Effector memory CD8-positive, alpha-beta T cell (primary cell): ENCODE measurements at regions not wholly inside any gene's neighbourhood (a gene's known extent, or its start where the extent isn't known, plus 50 kb on each side); places are given as distances from the start of the nearest gene placed in this dataset.
"Not testable (repeated sequence)": the region's sequence is repeated elsewhere in the genome, so short reads cannot be mapped to it uniquely, and the experiment has no call there.

Source experiments
- ATAC-seq: fragments of 150-1000 bp; cut with Tn5 transposase; replicated peaks from 2 replicates; pipeline ENCODE4 v1.10.0; 2021; ENCODE audit warnings: mild to moderate bottlenecking, moderate library complexity
- DNase-seq, 3 experiments: peaks; one replicate each; pipeline ENCODE4 v3.0.0; 2021
- H3K27ac Mint-ChIP-seq, 2 donors: one replicate each; pipeline ENCODE4 v1.8.0; 2022; ENCODE audit warnings: mild to moderate bottlenecking in 2 of 2, mixed read lengths in 2 of 2, moderate library complexity in 2 of 2
- H3K27me3 Mint-ChIP-seq, 2 donors: one replicate each; pipeline ENCODE4 v1.8.0; 2022; ENCODE audit warnings: mixed read lengths in 2 of 2
- H3K36me3 Mint-ChIP-seq: one replicate; pipeline ENCODE4 v1.8.0; 2022; ENCODE audit warnings: mild to moderate bottlenecking, moderate library complexity, mixed read lengths; ENCODE audit not compliant: insufficient read depth
- H3K4me1 Mint-ChIP-seq, 2 donors: one replicate each; pipeline ENCODE4 v1.8.0; 2022; ENCODE audit warnings: low read depth in 2 of 2, mixed read lengths in 2 of 2
- H3K4me3 Mint-ChIP-seq, 2 donors: one replicate each; pipeline ENCODE4 v1.8.0; 2022; ENCODE audit warnings: mild to moderate bottlenecking in 2 of 2, mixed read lengths in 2 of 2, moderate library complexity in 2 of 2
- H3K9me3 Mint-ChIP-seq, 2 donors: one replicate each; pipeline ENCODE4 v1.8.0; 2022; ENCODE audit warnings: mixed read lengths in 2 of 2

DNA sequence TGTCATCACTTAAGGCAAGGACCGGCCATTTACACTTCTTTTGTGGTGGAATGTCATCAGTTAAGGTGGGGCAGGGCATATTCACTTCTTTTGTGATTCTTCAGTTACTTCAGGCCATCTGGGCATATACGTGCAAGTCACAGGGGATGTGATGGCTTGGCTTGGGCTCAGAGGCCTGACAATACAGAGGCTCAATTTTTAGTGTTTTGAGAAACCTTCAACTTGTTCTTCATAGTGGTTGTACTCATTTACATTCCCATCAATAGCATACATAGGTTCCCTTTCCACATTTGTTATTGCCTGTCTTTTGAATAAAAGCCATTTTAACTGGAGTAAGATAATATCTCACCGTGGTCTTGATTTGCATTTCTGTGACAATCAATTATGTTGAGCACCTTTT is 366.8 kb upstream of the KIF2B start:
- H3K9me3 Mint-ChIP-seq: peaks cover 13 to 29% of the 10 kb centered on the region in 2 donors
- H3K36me3 Mint-ChIP-seq, ATAC-seq, DNase-seq, H3K27me3 Mint-ChIP-seq, H3K4me3 Mint-ChIP-seq, H3K27ac Mint-ChIP-seq, H3K4me1 Mint-ChIP-seq: not testable (repeated sequence)

DNA sequence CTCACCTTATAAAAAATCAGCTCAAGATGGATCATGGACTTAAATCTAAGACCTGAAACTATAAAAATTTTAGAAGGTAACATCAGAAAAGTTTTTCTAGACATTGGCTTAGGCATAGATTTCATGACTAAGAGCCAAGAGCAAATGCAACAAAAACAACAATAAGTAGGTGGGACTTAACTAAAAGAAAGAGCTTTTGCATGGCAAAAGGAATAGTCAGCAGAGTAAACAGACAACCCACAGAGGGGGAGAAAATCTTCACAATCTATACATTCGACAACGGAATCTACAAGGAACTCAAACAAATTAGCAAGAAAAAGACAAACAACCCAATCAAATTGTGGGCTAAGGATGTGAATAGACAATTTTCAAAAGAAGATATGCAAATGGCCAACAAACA is 368.4 kb upstream of the KIF2B start:
- Mint-ChIP-seq H3K4me1 (no peaks in the 10 kb centered on the region), H3K27me3 (no peaks in the 10 kb centered on the region), H3K27ac (no peak overlapping the region), H3K36me3 (no peaks in the 10 kb centered on the region), H3K4me3 (no peak overlapping the region), H3K9me3 (peaks cover 14 to 26% of the 10 kb centered on the region in 2 donors)
- no peak for DNase-seq
- no peak for ATAC-seq

DNA sequence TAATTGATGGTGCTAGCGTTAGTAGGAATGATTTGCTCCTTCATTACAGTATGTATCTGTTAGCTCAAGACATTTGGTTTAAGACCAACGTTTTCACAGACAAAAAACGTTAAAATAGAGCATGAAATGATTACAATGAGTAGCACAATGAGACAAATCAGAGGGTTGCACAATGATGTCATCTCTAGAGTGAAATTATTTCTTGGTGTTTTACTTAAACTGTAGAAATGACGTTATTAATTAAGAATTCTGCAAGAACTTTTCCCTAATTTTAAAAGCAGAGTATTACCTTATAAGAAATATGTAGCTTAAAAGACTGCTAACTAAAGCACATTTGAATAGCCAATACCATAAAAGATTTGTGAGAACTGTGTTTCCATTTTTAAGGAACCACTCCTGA is 373.4 kb upstream of the KIF2B start:
- Mint-ChIP-seq H3K27ac (no peak overlapping the region), H3K27me3 (no peaks in the 10 kb centered on the region), H3K4me3 (no peak overlapping the region), H3K36me3 (no peaks in the 10 kb centered on the region), H3K9me3 (peaks cover 7 to 16% of the 10 kb centered on the region in 2 donors), H3K4me1 (no peaks in the 10 kb centered on the region)
- no peak for DNase-seq
- ATAC-seq: no peak

DNA sequence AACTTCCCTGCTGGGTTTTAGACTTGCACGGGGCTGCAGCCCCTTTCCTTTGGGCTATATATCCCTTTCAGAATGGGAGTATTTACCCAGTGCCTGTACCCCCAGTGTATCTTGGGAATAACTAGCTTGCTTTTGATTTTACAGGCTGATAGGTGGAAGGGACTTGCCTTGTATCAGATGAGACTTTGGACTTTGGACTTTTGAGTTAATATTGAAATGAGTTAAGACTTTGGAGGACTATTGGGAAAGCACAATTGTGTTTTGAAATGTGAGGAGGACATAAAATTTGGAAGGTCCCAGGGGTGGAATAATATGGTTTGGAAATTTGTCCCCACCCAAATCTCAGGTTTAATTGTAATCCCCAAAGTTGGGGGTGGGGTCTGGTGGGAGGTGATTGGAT is 393.8 kb upstream of the KIF2B start:
- Mint-ChIP-seq H3K36me3 (no peaks in the 10 kb centered on the region), H3K27me3 (no peaks in the 10 kb centered on the region), H3K27ac (no peak overlapping the region), H3K4me1 (no peaks in the 10 kb centered on the region), H3K9me3 (peaks cover 5 to 27% of the 10 kb centered on the region in 2 donors), H3K4me3 (no peak overlapping the region)
- DNase-seq (no peak), ATAC-seq (no peak)

DNA sequence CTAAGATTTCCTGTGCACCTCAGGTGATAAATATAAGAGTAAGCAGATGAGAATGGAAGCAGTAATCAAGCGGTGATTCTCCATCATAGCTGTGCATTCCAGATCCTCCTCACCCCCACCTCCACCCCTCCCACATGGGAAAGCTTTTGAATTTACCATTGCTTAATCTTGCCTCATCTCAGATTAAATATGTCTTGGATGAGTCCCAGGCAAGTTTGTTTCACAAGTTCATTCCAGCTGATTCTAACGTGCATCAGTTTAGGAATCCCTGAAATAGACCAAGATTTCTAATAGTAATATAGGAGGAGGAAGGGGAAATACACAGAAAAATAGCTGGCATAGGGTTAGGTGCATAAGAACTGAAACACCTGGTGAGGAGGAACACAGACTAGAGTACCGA is 396.2 kb upstream of the KIF2B start:
- Mint-ChIP-seq H3K4me3 (no peak overlapping the region), H3K36me3 (no peaks in the 10 kb centered on the region), H3K27ac (no peak overlapping the region), H3K27me3 (no peaks in the 10 kb centered on the region), H3K9me3 (peaks cover 9 to 34% of the 10 kb centered on the region in 2 donors), H3K4me1 (no peaks in the 10 kb centered on the region)
- DNase-seq: no peak
- ATAC-seq: no peak

DNA sequence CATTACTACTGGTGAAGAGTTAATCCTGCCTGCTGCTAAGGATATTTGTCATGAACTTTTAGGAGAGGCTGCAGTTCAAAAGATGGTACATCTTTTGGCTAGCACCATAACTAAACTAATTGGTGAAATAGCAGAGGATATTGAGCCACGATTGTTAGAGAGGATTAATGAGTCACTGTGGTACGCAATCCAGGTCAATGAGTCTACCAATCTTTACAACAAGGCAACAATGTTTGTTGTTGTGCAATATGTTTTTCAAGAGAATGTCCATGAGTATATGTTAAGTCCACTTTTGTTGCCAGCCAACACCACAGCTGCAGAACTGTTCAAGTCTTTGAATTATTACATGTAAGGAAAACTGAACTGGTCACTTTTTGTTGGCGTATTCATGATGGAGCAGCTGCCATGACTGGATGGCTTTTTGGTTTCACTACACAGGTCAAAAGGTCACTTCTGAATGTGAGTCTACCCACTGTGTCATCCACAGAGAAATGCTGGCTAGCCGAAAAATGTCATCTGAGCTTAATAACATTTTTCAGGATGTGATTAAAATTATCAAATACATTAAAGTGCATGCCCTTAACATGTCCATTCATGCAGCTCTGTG is 402.6 kb upstream of the KIF2B start:
- H3K4me1 Mint-ChIP-seq: no peaks in the 10 kb centered on the region
- H3K27me3 Mint-ChIP-seq: no peaks in the 10 kb centered on the region
- peaks cover 4 to 19% of the 10 kb centered on the region in 2 donors for H3K9me3 Mint-ChIP-seq
- no peak for DNase-seq
- no peak for ATAC-seq
- no peaks in the 10 kb centered on the region for H3K36me3 Mint-ChIP-seq
- no peak overlapping the region for H3K27ac Mint-ChIP-seq
- no peak overlapping the region for H3K4me3 Mint-ChIP-seq

DNA sequence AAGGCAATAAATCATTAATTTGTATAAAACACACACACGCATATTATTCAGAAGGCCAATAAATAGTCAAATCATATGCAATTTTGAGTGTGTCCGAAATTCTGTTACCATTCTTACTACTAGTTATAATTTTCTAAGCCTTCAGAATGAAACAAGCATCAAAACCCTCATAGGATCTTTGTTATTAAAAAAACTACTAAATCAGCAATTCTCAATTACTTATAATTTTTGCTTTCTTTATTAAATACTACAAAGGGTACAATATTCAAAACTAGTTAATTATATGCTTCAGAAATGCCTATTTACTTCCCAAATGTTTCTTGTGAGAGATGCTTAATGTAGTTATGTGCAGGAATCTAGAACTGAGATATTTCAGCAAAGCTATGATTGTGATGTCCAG is 413.1 kb upstream of the KIF2B start:
- Mint-ChIP-seq H3K9me3 (peaks cover 7 to 8% of the 10 kb centered on the region in 2 donors), H3K27me3 (no peaks in the 10 kb centered on the region), H3K36me3 (no peaks in the 10 kb centered on the region), H3K4me3 (no peak overlapping the region), H3K27ac (no peak overlapping the region), H3K4me1 (no peaks in the 10 kb centered on the region)
- DNase-seq (no peak), ATAC-seq (no peak)

DNA sequence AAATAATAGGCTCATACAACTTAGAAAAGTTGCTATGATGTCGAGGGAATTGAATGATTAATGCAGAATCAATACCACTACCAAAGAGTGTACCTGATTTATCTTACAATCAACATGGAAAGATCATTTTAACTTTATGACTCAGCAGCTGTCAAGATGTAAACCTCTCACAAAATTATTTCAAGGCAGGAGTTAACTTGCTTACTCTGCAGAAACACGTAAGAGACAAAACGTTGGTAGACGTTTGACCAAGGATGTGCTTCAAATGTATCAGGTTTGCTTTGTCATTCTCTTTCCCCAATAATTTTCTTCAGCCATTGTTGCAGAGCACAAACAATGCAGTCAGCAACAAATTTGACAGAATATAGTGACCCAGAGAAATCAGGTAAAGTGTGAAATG is 415.8 kb upstream of the KIF2B start:
- no peaks in the 10 kb centered on the region for H3K4me1 Mint-ChIP-seq
- no peaks in the 10 kb centered on the region for H3K27me3 Mint-ChIP-seq
- H3K36me3 Mint-ChIP-seq: no peaks in the 10 kb centered on the region
- H3K4me3 Mint-ChIP-seq: no peak overlapping the region
- no peak overlapping the region for H3K27ac Mint-ChIP-seq
- ATAC-seq (no peak), DNase-seq (no peak)
- peaks cover 8 to 16% of the 10 kb centered on the region in 2 donors for H3K9me3 Mint-ChIP-seq

DNA sequence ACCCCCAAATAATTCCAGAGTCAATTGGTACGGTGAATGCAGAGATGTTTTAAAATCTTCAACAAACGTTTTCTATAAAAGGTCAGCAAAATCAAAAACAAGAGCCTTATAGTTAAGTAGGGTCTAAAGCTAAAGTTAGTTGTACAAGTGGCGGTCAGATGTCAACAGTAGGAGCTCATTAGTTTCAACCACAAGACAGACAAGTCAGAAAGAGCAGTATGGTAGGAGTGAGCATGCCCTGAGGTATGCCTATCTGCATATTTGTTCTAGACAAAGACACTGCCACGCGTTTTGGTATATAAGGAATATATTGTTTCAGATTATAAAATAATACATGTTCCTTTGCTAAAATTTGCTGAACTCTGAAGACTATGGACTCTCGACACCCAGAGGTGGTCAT is 431.5 kb upstream of the KIF2B start:
- Mint-ChIP-seq H3K4me3 (no peak overlapping the region), H3K4me1 (no peaks in the 10 kb centered on the region), H3K36me3 (no peaks in the 10 kb centered on the region), H3K27me3 (no peaks in the 10 kb centered on the region), H3K9me3 (peaks cover 10 to 16% of the 10 kb centered on the region in 2 donors), H3K27ac (no peak overlapping the region)
- DNase-seq (no peak), ATAC-seq (no peak)

DNA sequence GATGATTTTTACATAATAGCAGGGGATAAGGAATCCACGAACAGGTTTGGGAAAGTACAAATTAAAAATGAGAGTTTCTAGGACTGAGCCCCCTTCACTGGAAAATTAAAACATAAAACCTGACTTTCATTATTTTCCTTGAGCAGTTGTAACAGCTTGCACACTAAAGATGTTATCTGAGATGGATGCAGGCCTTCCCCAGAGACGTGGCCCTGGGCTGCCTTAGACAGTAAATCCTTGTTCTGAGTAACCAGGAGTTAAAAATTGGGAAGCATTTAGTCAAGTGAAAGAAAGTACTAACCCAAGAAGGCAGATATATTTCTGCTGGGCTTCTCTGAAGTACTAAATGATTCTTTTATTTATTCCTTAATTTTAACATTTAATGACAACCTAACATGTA is 432.2 kb upstream of the KIF2B start:
- no peak for ATAC-seq
- no peaks in the 10 kb centered on the region for H3K4me1 Mint-ChIP-seq
- H3K4me3 Mint-ChIP-seq: no peak overlapping the region

DNA sequence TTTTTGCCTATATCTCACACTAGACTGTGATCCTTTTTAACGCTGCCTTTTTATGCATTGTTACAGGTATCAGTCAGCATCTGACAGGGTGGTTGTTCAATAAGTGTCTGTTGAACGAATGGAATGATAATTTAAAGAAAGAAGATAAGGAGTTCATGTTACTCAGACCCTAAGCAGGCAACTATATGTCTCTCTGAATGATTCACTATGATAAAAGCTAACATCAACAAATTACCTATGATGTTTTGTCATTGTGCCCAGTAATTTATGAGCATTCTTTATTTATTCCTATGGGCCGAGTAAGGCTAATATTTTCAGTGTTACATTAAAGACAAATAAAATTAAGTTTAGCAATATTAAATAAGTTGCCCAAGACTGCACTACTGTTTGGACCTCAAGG is 435.0 kb upstream of the KIF2B start:
- Mint-ChIP-seq H3K36me3 (no peaks in the 10 kb centered on the region), H3K9me3 (peaks cover 7 to 16% of the 10 kb centered on the region in 2 donors), H3K4me1 (no peaks in the 10 kb centered on the region), H3K27ac (no peak overlapping the region), H3K27me3 (no peaks in the 10 kb centered on the region), H3K4me3 (no peak overlapping the region)
- DNase-seq: no peak
- ATAC-seq: no peak

More for the DNA sequence above, 432.2 kb upstream of the KIF2B start:
- Mint-ChIP-seq H3K27me3 (no peaks in the 10 kb centered on the region), H3K9me3 (peaks cover 8 to 16% of the 10 kb centered on the region in 2 donors), H3K36me3 (no peaks in the 10 kb centered on the region), H3K27ac (no peak overlapping the region)
- no peak for DNase-seq

DNA sequence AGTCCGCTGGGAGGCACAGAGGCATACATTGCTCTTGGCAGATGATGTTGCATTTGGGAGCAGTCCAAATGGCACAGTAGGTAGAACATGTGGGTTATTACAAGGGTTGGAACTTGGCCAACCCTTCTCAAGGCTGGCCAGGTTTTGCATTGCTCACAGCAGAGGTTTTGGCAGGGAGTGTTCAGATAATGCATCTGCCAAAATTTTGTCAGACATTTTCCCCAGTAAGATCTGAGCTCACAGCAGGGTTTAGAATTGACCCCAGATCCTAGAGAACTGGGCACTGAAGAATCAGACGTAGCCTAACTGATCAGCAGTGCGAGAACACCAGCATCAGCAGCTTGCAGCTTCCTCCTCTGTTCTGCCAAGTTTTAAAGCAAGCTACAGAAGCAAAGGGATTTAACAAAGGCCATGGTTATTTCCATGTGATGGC is 468.8 kb upstream of the KIF2B start:
- H3K36me3 Mint-ChIP-seq: no peaks in the 10 kb centered on the region
- DNase-seq (no peak), ATAC-seq (no peak)
- H3K9me3 Mint-ChIP-seq: peaks cover 16% of the 10 kb centered on the region in 2 donors
- H3K27me3 Mint-ChIP-seq: no peaks in the 10 kb centered on the region
- H3K27ac Mint-ChIP-seq: no peak overlapping the region
- H3K4me1 Mint-ChIP-seq: no peaks in the 10 kb centered on the region
- H3K4me3 Mint-ChIP-seq: no peak overlapping the region

DNA sequence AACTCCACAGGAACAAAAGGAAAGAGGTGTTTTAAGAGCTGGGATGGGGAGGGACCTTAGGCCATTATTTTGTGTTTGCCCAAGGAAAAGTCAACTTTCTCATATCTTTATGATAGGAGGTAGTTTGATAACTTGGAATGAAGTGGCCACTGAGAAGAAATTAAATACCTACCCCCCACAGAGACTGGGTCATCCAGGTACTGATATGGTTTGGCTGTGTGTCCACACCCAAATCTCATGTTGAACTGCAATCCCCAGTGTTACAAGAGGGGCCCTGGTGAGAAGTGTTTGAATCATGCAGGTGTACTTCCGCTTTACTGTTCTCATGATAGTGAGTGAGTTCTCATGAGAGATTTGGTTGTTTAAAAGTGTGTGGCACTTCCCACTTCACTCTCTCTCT is 477.9 kb upstream of the KIF2B start:
- H3K9me3 Mint-ChIP-seq: peaks cover 6 to 19% of the 10 kb centered on the region in 2 donors
- H3K4me3 Mint-ChIP-seq: no peak overlapping the region
- DNase-seq (no peak), ATAC-seq (no peak)
- H3K36me3 Mint-ChIP-seq: no peaks in the 10 kb centered on the region
- H3K4me1 Mint-ChIP-seq: no peaks in the 10 kb centered on the region
- H3K27me3 Mint-ChIP-seq: no peaks in the 10 kb centered on the region
- no peak overlapping the region for H3K27ac Mint-ChIP-seq

DNA sequence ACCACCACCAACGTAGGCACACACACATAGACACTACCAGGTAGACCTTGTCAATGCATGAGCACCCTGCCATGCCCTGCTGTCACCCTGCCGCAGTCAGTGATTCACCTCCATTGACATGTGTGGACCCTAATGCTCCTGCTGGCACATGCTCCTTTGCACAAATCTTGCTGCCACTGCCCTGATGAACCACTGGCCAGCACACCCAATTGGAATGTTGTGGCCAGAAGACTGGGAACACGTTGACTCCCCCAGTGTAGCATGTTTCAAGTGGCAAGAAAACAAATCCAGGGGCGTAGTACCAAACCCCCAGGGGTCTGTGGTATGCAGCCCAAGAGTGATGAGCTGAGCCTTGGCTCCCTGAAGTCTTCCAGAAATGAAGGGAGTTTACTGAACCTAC is 486.4 kb upstream of the KIF2B start:
- no peak overlapping the region for H3K4me3 Mint-ChIP-seq
- H3K9me3 Mint-ChIP-seq: peaks cover 6 to 15% of the 10 kb centered on the region in 2 donors
- peaks cover 3% of the 10 kb centered on the region for H3K36me3 Mint-ChIP-seq
- no peaks in the 10 kb centered on the region for H3K27me3 Mint-ChIP-seq
- DNase-seq: no peak
- no peak overlapping the region for H3K27ac Mint-ChIP-seq
- no peak for ATAC-seq
- H3K4me1 Mint-ChIP-seq: no peaks in the 10 kb centered on the region

DNA sequence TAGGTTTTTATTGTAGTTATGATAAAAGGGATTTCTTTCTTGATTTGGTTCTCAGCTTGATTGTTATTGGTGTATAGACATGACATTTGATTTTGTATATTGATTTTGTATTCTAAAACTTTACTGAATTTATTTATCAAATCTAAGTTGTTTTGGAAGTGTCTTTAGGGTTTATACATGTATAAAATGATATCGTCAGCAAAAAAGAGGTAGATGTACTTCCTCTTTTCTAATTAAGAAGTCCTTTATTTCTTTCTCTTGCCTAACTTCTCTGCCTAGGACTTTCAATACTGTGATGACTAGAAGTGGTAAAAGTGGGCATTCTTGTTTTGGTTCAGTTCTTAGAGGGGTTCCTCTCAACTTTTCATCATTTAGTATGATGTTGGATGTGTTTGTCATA is 487.3 kb upstream of the KIF2B start:
- Mint-ChIP-seq H3K27me3 (no peaks in the 10 kb centered on the region), H3K4me3 (no peak overlapping the region), H3K27ac (no peak overlapping the region), H3K4me1 (no peaks in the 10 kb centered on the region), H3K9me3 (peaks cover 6 to 9% of the 10 kb centered on the region in 2 donors), H3K36me3 (peaks cover 3% of the 10 kb centered on the region)
- DNase-seq (no peak), ATAC-seq (no peak)
